Fibroblast of lung (primary cell): ENCODE measurements at regions not wholly inside any gene's neighbourhood (a gene's known extent, or its start where the extent isn't known, plus 50 kb on each side); places are given as distances from the start of the nearest gene placed in this dataset.

Experiments
- EZH2 ChIP-seq: IDR thresholded peaks from 2 replicates; pipeline ENCODE4 v1.5.1; 2012; ENCODE audit warnings: low read length, control low read depth, mild to moderate bottlenecking; ENCODE audit errors: missing control alignments
- TF ChIP-seq, protein P1 (sequence below), 2 donors: IDR thresholded peaks in 1 of 2; conservative IDR thresholded peaks in 1 of 2; 1 replicate in 1 of 2; 2 replicates in 1 of 2; pipeline ENCODE4 v1.5.1; 2011 to 2012; ENCODE audit warnings: low read length in 2 of 2, control low read depth in 1 of 2, inconsistent platforms in 1 of 2, low read depth in 1 of 2, mild to moderate bottlenecking in 1 of 2

DNA sequence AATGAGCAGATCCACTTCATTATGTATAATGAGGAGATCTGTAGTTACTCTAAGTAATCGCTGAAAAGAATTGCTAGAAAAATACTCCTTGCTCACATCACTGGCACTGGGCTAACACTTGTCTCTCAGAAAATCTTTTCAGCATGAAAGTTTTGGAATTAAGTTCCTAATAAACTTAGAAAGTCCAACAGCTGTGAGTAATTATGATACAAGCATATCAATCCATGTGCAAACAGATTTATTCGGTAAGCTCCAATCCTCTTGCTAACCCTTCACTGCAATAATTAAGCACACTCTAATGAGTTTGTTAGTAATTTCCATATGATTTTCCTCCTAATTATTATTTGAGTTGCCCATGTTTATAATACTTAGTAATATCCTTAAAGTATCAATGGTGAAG, 652.6 kb upstream of the WWC1 start:
- TF ChIP-seq, protein P1, sequence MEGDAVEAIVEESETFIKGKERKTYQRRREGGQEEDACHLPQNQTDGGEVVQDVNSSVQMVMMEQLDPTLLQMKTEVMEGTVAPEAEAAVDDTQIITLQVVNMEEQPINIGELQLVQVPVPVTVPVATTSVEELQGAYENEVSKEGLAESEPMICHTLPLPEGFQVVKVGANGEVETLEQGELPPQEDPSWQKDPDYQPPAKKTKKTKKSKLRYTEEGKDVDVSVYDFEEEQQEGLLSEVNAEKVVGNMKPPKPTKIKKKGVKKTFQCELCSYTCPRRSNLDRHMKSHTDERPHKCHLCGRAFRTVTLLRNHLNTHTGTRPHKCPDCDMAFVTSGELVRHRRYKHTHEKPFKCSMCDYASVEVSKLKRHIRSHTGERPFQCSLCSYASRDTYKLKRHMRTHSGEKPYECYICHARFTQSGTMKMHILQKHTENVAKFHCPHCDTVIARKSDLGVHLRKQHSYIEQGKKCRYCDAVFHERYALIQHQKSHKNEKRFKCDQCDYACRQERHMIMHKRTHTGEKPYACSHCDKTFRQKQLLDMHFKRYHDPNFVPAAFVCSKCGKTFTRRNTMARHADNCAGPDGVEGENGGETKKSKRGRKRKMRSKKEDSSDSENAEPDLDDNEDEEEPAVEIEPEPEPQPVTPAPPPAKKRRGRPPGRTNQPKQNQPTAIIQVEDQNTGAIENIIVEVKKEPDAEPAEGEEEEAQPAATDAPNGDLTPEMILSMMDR (conservative IDR thresholded peaks at IDR 0.05 in 1 of 2, IDR thresholded peaks at IDR 0.05 in 1 of 2; ENCODE audit: low read depth in 1 of 2, low read length in 2 of 2), result no peak
- TF ChIP-seq EZH2, result no peak
